GM18867 (cell line): ENCODE measurements at regions not wholly inside any gene's neighbourhood (a gene's known extent, or its start where the extent isn't known, plus 50 kb on each side); places are given as distances from the start of the nearest gene placed in this dataset.
"Not testable (repeated sequence)": the region's sequence is repeated elsewhere in the genome, so short reads cannot be mapped to it uniquely, and the experiment has no call there.

Experiments used
- ATAC-seq: cut with Tn5 transposase; IDR thresholded peaks from one replicate; pipeline ENCODE4 v1.9.1; 2021; ENCODE audit warnings: mild to moderate bottlenecking, moderate library complexity; ENCODE audit not compliant: unreplicated experiment

- no peak for ATAC-seq
These were observed 140.8 kb upstream of the SLC35G4 start for GRCh38 chr18:11468617-11469016.

DNA sequence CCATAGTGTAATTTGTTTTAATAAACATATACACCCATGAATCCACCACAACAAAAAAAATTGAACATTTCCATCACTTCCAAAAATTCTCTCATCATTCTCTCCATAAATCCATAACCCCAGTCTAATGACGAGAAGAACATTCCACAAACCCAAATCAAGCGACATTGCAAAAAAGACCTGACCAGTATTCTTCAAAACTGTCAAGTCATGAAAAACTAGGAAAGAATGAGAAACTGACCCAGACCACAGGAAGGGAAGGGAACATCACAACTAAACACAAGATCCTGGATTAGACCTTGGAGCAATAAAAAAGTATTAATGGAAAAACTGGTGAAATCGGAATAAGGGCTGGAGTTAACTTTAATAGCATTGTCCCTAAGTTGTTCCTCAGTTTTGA lies 141.3 kb upstream of the SLC35G4 start:
- no peak for ATAC-seq

- ATAC-seq: no peak
These were observed 141.8 kb upstream of the SLC35G4 start for GRCh38 chr18:11467611-11468010.

- no peak for ATAC-seq
These were observed 145.3 kb upstream of the SLC35G4 start for GRCh38 chr18:11464129-11464528.

- no peak for ATAC-seq
These were observed 150.9 kb upstream of the SLC35G4 start for GRCh38 chr18:11458447-11458846.

DNA sequence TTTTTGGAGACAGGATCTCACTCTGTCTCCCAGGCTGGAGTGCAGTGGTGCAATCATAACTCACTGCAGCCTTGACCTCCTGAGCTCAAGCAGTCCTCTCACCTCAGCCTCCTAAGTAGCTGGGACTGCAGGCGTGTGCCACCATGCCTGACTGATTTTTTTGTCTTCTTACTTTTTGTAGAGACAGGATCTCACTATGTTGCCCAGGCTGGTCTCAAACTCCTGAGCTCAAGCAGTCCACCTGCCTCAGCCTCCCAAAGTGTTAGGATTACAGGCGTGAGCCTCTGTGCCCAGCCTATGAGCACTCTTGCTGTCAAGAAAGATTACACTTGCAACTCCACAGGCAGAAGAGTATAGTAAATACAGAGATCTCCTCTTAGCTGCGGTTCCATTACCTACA lies 151.5 kb upstream of the SLC35G4 start:
- not testable (repeated sequence) for ATAC-seq

DNA sequence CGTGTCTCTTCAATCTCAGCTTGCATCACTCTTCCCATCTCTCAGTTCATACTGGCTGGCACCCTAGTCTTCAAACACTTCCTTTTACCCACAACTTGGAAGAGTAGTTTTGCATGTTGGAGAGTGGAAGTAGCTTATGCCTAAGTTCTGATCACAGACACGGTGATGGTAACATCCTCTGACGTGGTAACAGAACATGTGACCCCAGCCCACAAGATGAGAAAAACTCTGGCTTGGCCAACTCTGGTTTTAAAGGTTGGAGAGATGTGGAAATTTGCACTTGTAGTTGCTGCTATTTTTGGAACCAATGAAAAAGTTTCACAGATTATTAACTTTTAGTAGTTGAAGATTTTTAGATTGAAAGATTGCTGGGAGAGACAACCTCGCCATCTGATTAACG lies 155.4 kb upstream of the SLC35G4 start:
- no peak for ATAC-seq

- ATAC-seq: not testable (repeated sequence)
These were observed 165.2 kb upstream of the SLC35G4 start for GRCh38 chr18:11444169-11444568.

DNA sequence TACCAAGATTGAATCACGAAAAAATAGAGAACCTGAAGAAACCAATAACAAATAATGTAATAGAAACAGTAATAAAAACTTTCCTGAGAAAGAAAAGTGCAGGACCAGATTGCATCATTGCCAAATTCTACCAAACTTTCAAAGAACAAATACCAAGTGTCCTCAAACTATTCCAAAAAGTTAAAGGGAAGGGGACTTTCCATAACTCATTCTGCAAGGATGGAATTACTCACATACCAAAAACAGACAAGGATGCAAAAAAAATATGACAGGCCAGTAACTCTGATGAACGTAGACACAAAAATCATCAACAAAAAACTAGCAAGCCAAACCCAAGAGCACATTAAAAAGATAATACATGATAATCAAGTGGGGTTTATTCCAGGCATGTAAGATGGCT lies 172.3 kb upstream of the SLC35G4 start:
- no peak for ATAC-seq

GRCh38 chr18:11432360-11432811 lies 177.0 kb upstream of the SLC35G4 start:
- ATAC-seq: no peak

GRCh38 chr18:11429876-11430275 lies 179.5 kb upstream of the SLC35G4 start:
- no peak for ATAC-seq

GRCh38 chr18:11425211-11425610 lies 184.2 kb upstream of the SLC35G4 start:
- ATAC-seq: no peak

- ATAC-seq: no peak
These were observed 190.1 kb upstream of the SLC35G4 start for GRCh38 chr18:11419338-11419737.

- no peak for ATAC-seq
These were observed 196.6 kb upstream of the SLC35G4 start for GRCh38 chr18:11412811-11413210.

DNA sequence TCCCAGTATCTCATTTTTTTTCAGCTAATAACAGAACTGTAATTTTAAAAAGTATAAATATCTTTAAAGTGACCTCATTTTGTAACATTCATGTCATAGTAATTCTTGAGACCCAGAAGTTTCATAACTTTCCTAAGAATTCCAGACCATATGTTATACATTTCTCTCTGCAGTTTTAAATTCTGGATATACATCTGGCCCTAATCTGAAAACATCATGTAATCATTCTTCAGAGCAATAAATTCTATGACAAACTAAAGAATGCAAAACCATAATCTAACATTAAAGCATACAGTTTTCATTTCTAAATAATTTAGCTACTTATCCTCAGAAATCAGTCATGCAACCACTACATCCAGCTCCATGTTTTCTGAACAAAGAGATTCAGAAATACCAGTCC lies 198.3 kb upstream of the SLC35G4 start:
- ATAC-seq: no peak

DNA sequence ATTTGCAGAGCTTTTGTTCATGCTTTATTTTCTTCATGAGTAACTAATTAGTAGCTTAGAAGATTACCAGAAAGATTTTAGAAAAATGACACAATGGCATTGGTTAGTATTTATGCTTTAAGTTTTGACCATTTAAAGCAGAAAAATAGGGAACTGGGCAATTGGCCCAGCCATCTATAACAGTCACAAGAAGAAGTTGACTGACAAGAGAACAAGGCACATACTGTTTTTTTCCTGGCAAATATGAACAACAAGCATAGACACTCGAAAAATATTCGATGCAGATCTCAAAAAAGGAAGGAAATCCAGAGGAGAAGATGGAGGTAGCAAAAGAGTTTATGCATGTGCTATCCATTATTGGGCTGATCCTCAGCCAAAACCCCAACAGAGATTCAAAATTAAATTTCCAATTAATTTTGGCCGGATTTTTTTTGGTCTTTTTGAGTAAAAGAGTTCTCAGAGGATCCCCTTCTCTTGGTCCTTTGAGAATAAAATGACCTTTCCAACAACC lies 200.8 kb upstream of the SLC35G4 start:
- ATAC-seq: no peak

GRCh38 chr18:11407940-11408339 lies 201.5 kb upstream of the SLC35G4 start:
- ATAC-seq: no peak

DNA sequence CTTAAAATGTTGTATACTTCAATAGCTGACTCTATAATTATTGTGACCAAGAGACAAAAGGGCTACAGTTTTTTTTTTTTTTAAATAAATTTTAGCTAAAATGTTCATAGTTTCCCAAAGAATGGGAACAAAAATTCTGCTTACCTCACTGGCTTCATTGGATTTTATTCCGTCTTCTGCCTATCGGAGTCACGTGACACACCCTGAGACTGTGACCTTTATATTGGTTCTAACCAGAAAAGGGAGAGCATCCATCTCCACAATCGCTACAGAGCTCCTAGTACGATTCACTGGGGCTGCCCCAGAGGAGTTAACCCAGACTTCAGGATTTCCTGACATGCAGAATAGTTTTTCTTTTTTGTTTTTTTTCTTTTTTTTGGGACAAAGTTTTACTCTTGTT lies 203.6 kb upstream of the SLC35G4 start:
- no peak for ATAC-seq

DNA sequence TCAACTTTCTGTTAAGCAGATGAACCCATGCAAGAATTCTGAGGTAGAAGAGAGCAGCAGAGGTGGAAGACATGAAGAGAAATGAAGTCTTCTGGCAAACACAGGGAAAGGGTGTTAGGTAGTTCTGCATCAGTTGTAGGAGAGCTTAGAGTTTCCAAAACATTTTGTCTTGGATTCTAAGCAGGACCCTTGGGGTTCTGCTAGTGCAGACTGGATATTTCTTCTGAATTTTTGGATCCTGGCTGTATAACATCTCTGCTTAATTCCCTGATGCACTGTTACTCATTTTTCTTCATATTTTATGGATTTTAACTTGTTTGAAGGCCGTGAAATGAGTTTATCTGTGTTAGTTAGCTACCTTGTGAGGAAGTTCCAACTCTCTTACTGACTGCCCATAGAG lies 208.7 kb upstream of the SLC35G4 start:
- ATAC-seq: no peak

- ATAC-seq: no peak
These were observed 210.8 kb upstream of the SLC35G4 start for GRCh38 chr18:11398625-11399024.

- no peak for ATAC-seq
These were observed 216.2 kb upstream of the SLC35G4 start for GRCh38 chr18:11392980-11393885.

GRCh38 chr18:11392292-11392691 lies 217.1 kb upstream of the SLC35G4 start:
- ATAC-seq: no peak

- ATAC-seq: no peak
These were observed 217.7 kb upstream of the SLC35G4 start for GRCh38 chr18:11391661-11392060.
